Osteoblast (primary cell): ENCODE measurements at regions not wholly inside any gene's neighbourhood (a gene's known extent, or its start where the extent isn't known, plus 50 kb on each side); places are given as distances from the start of the nearest gene placed in this dataset.

ENCODE experiments used
- DNase-seq: peaks from one replicate; pipeline ENCODE4 v3.0.0; 2011; ENCODE audit warnings: low spot score, mixed read lengths; ENCODE audit not compliant: insufficient read length; ENCODE audit errors: missing footprints
- H2AFZ ChIP-seq: 2 replicates; pipeline ENCODE4 v1.6.0; 2011; ENCODE audit warnings: mild to moderate bottlenecking, low read length
- H3K27ac ChIP-seq: 2 replicates; pipeline ENCODE4 v1.5.1; 2011; ENCODE audit warnings: mild to moderate bottlenecking, low read depth, low read length, moderate library complexity
- H3K27me3 ChIP-seq: 2 replicates; pipeline ENCODE4 v1.6.0; 2012; ENCODE audit warnings: mild to moderate bottlenecking, control low read depth, inconsistent platforms, low read length, moderate library complexity; ENCODE audit not compliant: insufficient read depth
- H3K36me3 ChIP-seq: 2 replicates; pipeline ENCODE4 v1.5.1; 2011; ENCODE audit warnings: mild to moderate bottlenecking, low read length, control low read depth, moderate library complexity; ENCODE audit not compliant: insufficient read depth
- H3K4me1 ChIP-seq: 2 replicates; pipeline ENCODE4 v1.5.1; 2011; ENCODE audit warnings: mild to moderate bottlenecking, low read length, control low read depth, moderate library complexity; ENCODE audit not compliant: insufficient read depth
- H3K4me2 ChIP-seq: 2 replicates; pipeline ENCODE4 v1.6.0; 2011; ENCODE audit warnings: mild to moderate bottlenecking, low read length; ENCODE audit not compliant: insufficient read depth
- H3K4me3 ChIP-seq: fragments of 200-600 bp; sonication (generic); 3 replicates; pipeline ENCODE4 v1.5.1; 2012; ENCODE audit warnings: mild to moderate bottlenecking, low read length, inconsistent platforms; ENCODE audit not compliant: insufficient read depth
- H3K79me2 ChIP-seq: 2 replicates; pipeline ENCODE4 v1.6.0; 2012; ENCODE audit warnings: mild to moderate bottlenecking, low read length, control low read depth, inconsistent platforms; ENCODE audit not compliant: insufficient read depth
- H3K9me3 ChIP-seq: 2 replicates; pipeline ENCODE4 v1.5.1; 2011; ENCODE audit warnings: low read depth, low read length, control low read depth
- H4K20me1 ChIP-seq: 2 replicates; pipeline ENCODE4 v1.6.0; 2012; ENCODE audit warnings: mild to moderate bottlenecking, low read length, control low read depth; ENCODE audit not compliant: insufficient read depth
- CTCF ChIP-seq: IDR thresholded peaks from 2 replicates; pipeline ENCODE4 v1.5.1; 2011; ENCODE audit warnings: mild to moderate bottlenecking, low read depth, low read length, moderate library complexity; ENCODE audit errors: extremely low read depth

- Histone ChIP-seq H3K36me3 (no peaks in the 10 kb centered on the region), H3K4me1 (peaks cover 3% of the 10 kb centered on the region), H2AFZ (no peak overlapping the region), H3K4me2 (no peak overlapping the region), H3K79me2 (no peaks in the 10 kb centered on the region), H3K9me3 (no peaks in the 10 kb centered on the region), H3K4me3 (no peak overlapping the region), H3K27ac (no peak overlapping the region), H3K27me3 (peaks cover 6% of the 10 kb centered on the region), H4K20me1 (no peaks in the 10 kb centered on the region)
- no peak for DNase-seq
- no peak for TF ChIP-seq CTCF
Measured at GRCh38 chr6:45814772-45815171, 200.9 kb downstream of the CLIC5 start.

- no peak overlapping the region for H3K27ac ChIP-seq
- TF ChIP-seq CTCF, result no peak
- peak overlapping the region; percentile 57 for H2AFZ ChIP-seq
- no peak overlapping the region for H3K4me3 ChIP-seq
- no peaks in the 10 kb centered on the region for H4K20me1 ChIP-seq
- H3K4me2 ChIP-seq, result no peak overlapping the region
- peaks cover 3% of the 10 kb centered on the region for H3K4me1 ChIP-seq
- no peaks in the 10 kb centered on the region for H3K79me2 ChIP-seq
- DNase-seq, result no peak
- H3K9me3 ChIP-seq, result no peaks in the 10 kb centered on the region
- peaks cover 6% of the 10 kb centered on the region for H3K27me3 ChIP-seq
- no peaks in the 10 kb centered on the region for H3K36me3 ChIP-seq
Measured at GRCh38 chr6:45813943-45814342, 201.7 kb downstream of the CLIC5 start.

GRCh38 chr6:45812922-45813321 lies 202.7 kb downstream of the CLIC5 start:
- DNase-seq, result no peak
- H3K4me1 ChIP-seq, result peaks cover 3% of the 10 kb centered on the region
- no peak overlapping the region for H2AFZ ChIP-seq
- H3K4me3 ChIP-seq, result no peak overlapping the region
- H3K4me2 ChIP-seq, result no peak overlapping the region
- no peaks in the 10 kb centered on the region for H4K20me1 ChIP-seq
- no peak for TF ChIP-seq CTCF
- H3K27me3 ChIP-seq, result peaks cover 6% of the 10 kb centered on the region
- H3K79me2 ChIP-seq, result no peaks in the 10 kb centered on the region
- H3K27ac ChIP-seq, result no peak overlapping the region
- H3K9me3 ChIP-seq, result no peaks in the 10 kb centered on the region
- H3K36me3 ChIP-seq, result no peaks in the 10 kb centered on the region

- no peak overlapping the region for H3K27ac ChIP-seq
Measured at GRCh38 chr6:45808917-45809316, 206.7 kb downstream of the CLIC5 start.

More at GRCh38 chr6:45808917-45809316, 206.7 kb downstream of the CLIC5 start:
- no peak overlapping the region for H3K4me2 ChIP-seq
- H3K27me3 ChIP-seq, result peaks cover 6% of the 10 kb centered on the region
- TF ChIP-seq CTCF, result no peak
- no peaks in the 10 kb centered on the region for H3K79me2 ChIP-seq
- DNase-seq, result no peak
- no peaks in the 10 kb centered on the region for H3K4me1 ChIP-seq
- no peak overlapping the region for H3K4me3 ChIP-seq
- no peak overlapping the region for H2AFZ ChIP-seq
- no peaks in the 10 kb centered on the region for H4K20me1 ChIP-seq
- no peaks in the 10 kb centered on the region for H3K9me3 ChIP-seq
- H3K36me3 ChIP-seq, result no peaks in the 10 kb centered on the region
